ENCODE measurements at regions not wholly inside any gene's neighbourhood (a gene's known extent, or its start where the extent isn't known, plus 50 kb on each side); places are given as distances from the start of the nearest gene placed in this dataset.
A peak's percentile ranks its signal among the peaks of the same experiment; 100 is the strongest.

- Histone ChIP-seq H3K9me3 (peaks cover 0 to 9% (median 3%) of the 10 kb centered on the region in 4 donors), H3K4me1 (no peaks in the 10 kb centered on the region), H3K4me3 (no peak overlapping the region), H3K27ac (no peak overlapping the region), H3K27me3 (peaks cover 0 to 57% (median 0%) of the 10 kb centered on the region in 3 donors), H3K36me3 (no peaks in the 10 kb centered on the region)
- 74 to 82% (median 76%) methylated on average over 7 to 12 of the region's 12 CpGs for WGBS, 5 donors
- intact Hi-C loops (cut with DNase I; ENCODE audit: low total_unique reads): no loop called here
- TF ChIP-seq POLR2A (IDR thresholded peaks at IDR 0.05) (no peak), EP300 (IDR thresholded peaks at IDR 0.05) (no peak), POLR2AphosphoS5 (IDR thresholded peaks at IDR 0.05) (no peak)
- TF ChIP-seq, protein P1, sequence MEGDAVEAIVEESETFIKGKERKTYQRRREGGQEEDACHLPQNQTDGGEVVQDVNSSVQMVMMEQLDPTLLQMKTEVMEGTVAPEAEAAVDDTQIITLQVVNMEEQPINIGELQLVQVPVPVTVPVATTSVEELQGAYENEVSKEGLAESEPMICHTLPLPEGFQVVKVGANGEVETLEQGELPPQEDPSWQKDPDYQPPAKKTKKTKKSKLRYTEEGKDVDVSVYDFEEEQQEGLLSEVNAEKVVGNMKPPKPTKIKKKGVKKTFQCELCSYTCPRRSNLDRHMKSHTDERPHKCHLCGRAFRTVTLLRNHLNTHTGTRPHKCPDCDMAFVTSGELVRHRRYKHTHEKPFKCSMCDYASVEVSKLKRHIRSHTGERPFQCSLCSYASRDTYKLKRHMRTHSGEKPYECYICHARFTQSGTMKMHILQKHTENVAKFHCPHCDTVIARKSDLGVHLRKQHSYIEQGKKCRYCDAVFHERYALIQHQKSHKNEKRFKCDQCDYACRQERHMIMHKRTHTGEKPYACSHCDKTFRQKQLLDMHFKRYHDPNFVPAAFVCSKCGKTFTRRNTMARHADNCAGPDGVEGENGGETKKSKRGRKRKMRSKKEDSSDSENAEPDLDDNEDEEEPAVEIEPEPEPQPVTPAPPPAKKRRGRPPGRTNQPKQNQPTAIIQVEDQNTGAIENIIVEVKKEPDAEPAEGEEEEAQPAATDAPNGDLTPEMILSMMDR (IDR thresholded peaks at IDR 0.05): no peak
- DNase-seq: no peak
Measured at GRCh38 chr14:104509673-104510072, 69.9 kb upstream of the C14orf180 start.

DNA sequence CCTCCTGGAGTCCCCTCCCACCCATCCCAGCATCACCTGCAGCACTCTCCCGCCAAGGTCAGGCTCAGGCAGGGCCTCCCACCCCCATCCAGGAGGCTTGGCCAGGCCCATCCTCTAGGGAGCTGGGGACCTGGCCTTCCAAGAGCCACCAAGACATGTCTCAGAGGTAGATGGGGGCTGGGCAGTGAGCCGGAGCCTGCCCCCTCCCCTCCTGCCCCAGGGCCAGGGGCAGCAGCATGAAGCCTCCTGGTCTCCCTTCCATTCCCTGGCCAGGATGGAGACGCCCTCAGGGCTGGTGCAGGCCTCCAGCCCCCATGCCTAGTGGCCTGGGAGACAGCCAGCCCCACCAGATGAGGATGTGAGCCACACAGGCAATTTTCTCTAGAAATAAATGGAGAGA lies 69.3 kb upstream of the C14orf180 start:
- Histone ChIP-seq H3K27ac (peak overlapping the region in 2 of 5 donors; percentile 29 to 58), H3K4me1 (no peaks in the 10 kb centered on the region), H3K9me3 (peaks cover 0 to 9% (median 3%) of the 10 kb centered on the region in 4 donors), H3K36me3 (no peaks in the 10 kb centered on the region), H3K27me3 (peaks cover 0 to 55% (median 0%) of the 10 kb centered on the region in 3 donors), H3K4me3 (no peak overlapping the region)
- TF ChIP-seq POLR2AphosphoS5 (IDR thresholded peaks at IDR 0.05) (no peak), EP300 (IDR thresholded peaks at IDR 0.05) (no peak), POLR2A (IDR thresholded peaks at IDR 0.05) (no peak)
- TF ChIP-seq, protein P1 (IDR thresholded peaks at IDR 0.05): no peak
- 54 to 92% (median 67%) methylated on average over 2 to 3 of the region's 3 CpGs for WGBS, 5 donors
- intact Hi-C loops (cut with DNase I; ENCODE audit: low total_unique reads): no loop called here
- peak in 1 of 2 donors; percentile 14 for DNase-seq

DNA sequence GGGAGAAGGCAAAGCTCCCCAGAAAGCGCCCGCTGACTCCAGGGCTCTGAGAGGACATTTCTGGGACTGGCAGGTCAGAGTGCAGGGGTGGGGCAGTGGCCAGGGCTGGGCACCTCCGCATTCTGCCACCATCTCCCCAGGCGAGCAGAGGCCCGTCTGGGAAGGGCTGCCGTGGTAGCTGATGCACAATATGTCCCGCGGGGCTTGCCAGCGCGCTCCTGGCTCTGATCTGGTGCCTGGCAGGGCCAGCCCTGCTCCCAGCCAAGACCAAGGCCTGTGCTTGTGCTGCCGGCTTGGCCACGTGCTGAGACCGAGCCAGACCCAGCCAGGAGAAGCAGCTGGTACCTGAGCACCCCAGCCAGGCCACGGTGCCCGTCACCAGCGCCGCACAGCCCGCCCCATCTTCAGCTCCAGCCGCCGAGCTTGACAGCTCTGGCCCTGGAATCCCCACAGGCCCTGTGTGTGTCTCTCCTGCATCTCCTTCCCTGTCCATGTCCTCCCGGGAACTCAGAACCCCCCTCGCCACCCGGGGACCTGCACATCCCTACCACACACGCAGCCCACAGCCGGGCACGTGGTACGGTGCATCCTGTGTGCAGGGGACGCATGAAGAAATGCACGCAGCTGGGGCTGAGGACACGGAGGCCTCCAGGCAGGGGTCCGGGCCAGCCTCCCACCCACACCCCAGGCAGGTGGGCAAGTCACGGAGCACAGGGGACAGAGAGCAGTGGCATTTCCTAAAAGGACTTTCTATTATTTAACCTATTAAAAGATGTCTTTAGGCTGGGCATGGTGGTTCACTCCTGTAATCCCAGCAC lies 68.6 kb upstream of the C14orf180 start:
- 52 to 70% (median 55%) methylated on average over 29 to 32 of the region's 32 CpGs for WGBS, 5 donors
- no peaks in the 10 kb centered on the region for H3K4me1 ChIP-seq
- peak overlapping the region in 2 of 5 donors; percentile 50 to 58 for H3K27ac ChIP-seq
- H3K27me3 ChIP-seq: peaks cover 0 to 47% (median 0%) of the 10 kb centered on the region in 3 donors
- TF ChIP-seq EP300 (IDR thresholded peaks at IDR 0.05): no peak
- TF ChIP-seq POLR2AphosphoS5 (IDR thresholded peaks at IDR 0.05): no peak
- peak; percentile 32 to 90 for DNase-seq
- H3K9me3 ChIP-seq: peaks cover 0 to 11% (median 5%) of the 10 kb centered on the region in 4 donors
- H3K4me3 ChIP-seq: no peak overlapping the region
- intact Hi-C loops (cut with DNase I; ENCODE audit: low total_unique reads): no loop called here
- H3K36me3 ChIP-seq: no peaks in the 10 kb centered on the region

DNA sequence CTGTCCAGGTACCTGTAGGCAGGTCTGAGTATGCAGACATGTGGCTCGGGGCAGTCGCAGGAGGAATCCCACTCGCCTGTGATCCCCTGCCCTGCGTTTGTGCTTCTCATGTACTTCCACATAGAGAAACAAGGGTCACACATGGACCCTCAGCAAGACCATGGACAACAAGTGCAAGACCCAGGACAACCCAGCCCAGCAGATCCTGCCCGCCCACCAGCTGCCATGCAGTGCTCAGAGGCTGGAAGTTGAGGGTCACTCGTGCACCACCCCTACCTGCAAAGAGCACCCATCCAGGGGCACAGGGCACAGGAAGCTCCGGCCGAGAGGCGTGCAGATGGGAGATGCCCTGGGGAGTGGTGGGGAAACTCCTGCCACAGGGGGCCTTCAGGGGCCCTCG lies 67.5 kb upstream of the C14orf180 start:
- WGBS, 5 donors: 85 to 93% (median 90%) methylated on average over 10 of the region's 10 CpGs
- Histone ChIP-seq H3K27ac (no peak overlapping the region), H3K4me1 (no peaks in the 10 kb centered on the region), H3K27me3 (peaks cover 0 to 40% (median 0%) of the 10 kb centered on the region in 3 donors), H3K9me3 (peaks cover 0 to 22% (median 15%) of the 10 kb centered on the region in 4 donors), H3K36me3 (no peaks in the 10 kb centered on the region), H3K4me3 (no peak overlapping the region)
- intact Hi-C loops (cut with DNase I; ENCODE audit: low total_unique reads): no loop called here
- no peak for DNase-seq
- TF ChIP-seq, protein P1 (IDR thresholded peaks at IDR 0.05): no peak
- TF ChIP-seq EP300 (IDR thresholded peaks at IDR 0.05): no peak
- no peak for TF ChIP-seq POLR2AphosphoS5 (IDR thresholded peaks at IDR 0.05)
- TF ChIP-seq POLR2A (IDR thresholded peaks at IDR 0.05): no peak
